ENCODE measurements at regions not wholly inside any gene's neighbourhood (a gene's known extent, or its start where the extent isn't known, plus 50 kb on each side); places are given as distances from the start of the nearest gene placed in this dataset.

- H3K9me2 ChIP-seq (ENCODE audit: insufficient read depth), result no peaks in the 10 kb centered on the region
- DNase-seq (ENCODE audit: low read depth, low spot score) (no peak), ATAC-seq (no peak)
- ChIA-PET RAD21 (ENCODE audit: low non-redundant PET in 1 of 2, low total read pairs in 2 of 2, uncharacterized antibody in 2 of 2, unreplicated experiment in 2 of 2) (no interaction called here), CTCF (no interaction called here), POLR2A (no interaction called here)
- TF ChIP-seq, protein P1, sequence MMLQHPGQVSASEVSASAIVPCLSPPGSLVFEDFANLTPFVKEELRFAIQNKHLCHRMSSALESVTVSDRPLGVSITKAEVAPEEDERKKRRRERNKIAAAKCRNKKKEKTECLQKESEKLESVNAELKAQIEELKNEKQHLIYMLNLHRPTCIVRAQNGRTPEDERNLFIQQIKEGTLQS (IDR thresholded peaks at IDR 0.05), result no peak
- no peak for TF ChIP-seq TCF7L2 (IDR thresholded peaks at IDR 0.05; ENCODE audit: borderline replicate concordance, extremely low read depth, insufficient read depth, insufficient read length)
- no peak for TF ChIP-seq CTCF (IDR thresholded peaks at IDR 0.05 in 2 of 3, conservative IDR thresholded peaks at IDR 0.05 in 1 of 3; ENCODE audit: borderline replicate concordance in 1 of 3, insufficient read depth in 1 of 3, low read depth in 2 of 3, low read length in 2 of 3)
- no peak for TF ChIP-seq EGR1 (IDR thresholded peaks at IDR 0.05; ENCODE audit: low read depth)
- TF ChIP-seq CBX3 (IDR thresholded peaks at IDR 0.05; ENCODE audit: low read depth), result no peak
- no peak for TF ChIP-seq SRF (IDR thresholded peaks at IDR 0.05; ENCODE audit: low read depth)
- TF ChIP-seq MAX (IDR thresholded peaks at IDR 0.05), result no peak
- no peak for TF ChIP-seq EZH2 (IDR thresholded peaks at IDR 0.05)
- no peak for TF ChIP-seq POLR2AphosphoS5 (IDR thresholded peaks at IDR 0.05; ENCODE audit: low read depth, low read length)
- TF ChIP-seq RAD21 (IDR thresholded peaks at IDR 0.05; ENCODE audit: low read depth), result no peak
- no peak for TF ChIP-seq SIN3A (IDR thresholded peaks at IDR 0.05; ENCODE audit: low read depth)
- TF ChIP-seq POLR2A (IDR thresholded peaks at IDR 0.05; ENCODE audit: borderline replicate concordance, extremely low read depth, insufficient read depth, insufficient read length), result no peak
- no peak for TF ChIP-seq JUND (IDR thresholded peaks at IDR 0.05)
- no peak overlapping the region for H3K4me2 ChIP-seq (ENCODE audit: low read length)
- no peak overlapping the region for H2AFZ ChIP-seq (ENCODE audit: low read depth, low read length, poor library complexity, severe bottlenecking)
- intact Hi-C loops (cut with micrococcal nuclease), result no loop called here
- peaks cover 0 to 4% of the 10 kb centered on the region in 2 experiments; a peak in 1 of 4 replicates for H3K4me1 ChIP-seq (ENCODE audit: control insufficient read depth in 1 of 2, insufficient read depth in 2 of 2, low read length in 2 of 2)
- no peak overlapping the region for H3K4me3 ChIP-seq (replicated peaks in 1 of 2; ENCODE audit: low read depth in 1 of 2, low read length in 2 of 2)
- H3K79me2 ChIP-seq (ENCODE audit: insufficient read depth, low read length), result no peaks in the 10 kb centered on the region
- H4K20me1 ChIP-seq (ENCODE audit: insufficient read depth), result no peaks in the 10 kb centered on the region
- no peaks in the 10 kb centered on the region for H3K36me3 ChIP-seq (ENCODE audit: control insufficient read depth in 1 of 2, insufficient read depth in 2 of 2, low read length in 2 of 2)
- no peaks in the 10 kb centered on the region for H3K9me3 ChIP-seq (ENCODE audit: control insufficient read depth in 1 of 2, insufficient read depth in 1 of 2, low read depth in 1 of 2, low read length in 2 of 2)
- H3K9ac ChIP-seq (ENCODE audit: low read length), result no peak overlapping the region
- no peak overlapping the region for H3K27ac ChIP-seq (ENCODE audit: low read depth, low read length)
- no peaks in the 10 kb centered on the region for H3K27me3 ChIP-seq (ENCODE audit: insufficient read depth, low read length)
- BruUV-seq (replicated peaks), result no TSS peak
Measured at GRCh38 chr2:207464007-207464406, 65.8 kb upstream of the CREB1 start.
